ENCODE measurements at regions not wholly inside any gene's neighbourhood (a gene's known extent, or its start where the extent isn't known, plus 50 kb on each side); places are given as distances from the start of the nearest gene placed in this dataset.

DNA sequence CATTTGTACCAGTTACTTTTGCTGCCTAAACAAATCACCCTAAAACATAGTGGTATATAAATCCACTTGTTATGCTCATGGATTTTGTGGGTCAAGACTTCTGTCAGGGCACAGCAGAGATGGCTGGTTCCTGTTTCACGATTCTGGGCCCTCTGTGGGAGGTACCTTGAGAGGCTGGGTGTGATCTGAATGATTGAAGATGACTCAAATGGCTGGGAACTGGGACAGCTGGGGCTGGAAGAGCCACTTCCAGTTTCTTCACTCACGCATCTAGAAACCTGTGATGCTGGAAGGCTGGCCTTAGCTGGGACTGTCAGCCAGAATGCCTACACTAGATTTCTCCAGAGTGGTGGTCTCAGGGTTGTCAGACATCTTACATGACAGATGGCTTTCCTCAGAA is 88.1 kb downstream of the KIF4B start:
- TF ChIP-seq, protein P1, sequence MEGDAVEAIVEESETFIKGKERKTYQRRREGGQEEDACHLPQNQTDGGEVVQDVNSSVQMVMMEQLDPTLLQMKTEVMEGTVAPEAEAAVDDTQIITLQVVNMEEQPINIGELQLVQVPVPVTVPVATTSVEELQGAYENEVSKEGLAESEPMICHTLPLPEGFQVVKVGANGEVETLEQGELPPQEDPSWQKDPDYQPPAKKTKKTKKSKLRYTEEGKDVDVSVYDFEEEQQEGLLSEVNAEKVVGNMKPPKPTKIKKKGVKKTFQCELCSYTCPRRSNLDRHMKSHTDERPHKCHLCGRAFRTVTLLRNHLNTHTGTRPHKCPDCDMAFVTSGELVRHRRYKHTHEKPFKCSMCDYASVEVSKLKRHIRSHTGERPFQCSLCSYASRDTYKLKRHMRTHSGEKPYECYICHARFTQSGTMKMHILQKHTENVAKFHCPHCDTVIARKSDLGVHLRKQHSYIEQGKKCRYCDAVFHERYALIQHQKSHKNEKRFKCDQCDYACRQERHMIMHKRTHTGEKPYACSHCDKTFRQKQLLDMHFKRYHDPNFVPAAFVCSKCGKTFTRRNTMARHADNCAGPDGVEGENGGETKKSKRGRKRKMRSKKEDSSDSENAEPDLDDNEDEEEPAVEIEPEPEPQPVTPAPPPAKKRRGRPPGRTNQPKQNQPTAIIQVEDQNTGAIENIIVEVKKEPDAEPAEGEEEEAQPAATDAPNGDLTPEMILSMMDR (IDR thresholded peaks at IDR 0.05) = no peak
- TF ChIP-seq CREM (CRISPR knock-in tag; IDR thresholded peaks at IDR 0.05) = no peak
- no peak for TF ChIP-seq FOXJ3 (CRISPR knock-in tag; IDR thresholded peaks at IDR 0.05; ENCODE audit: borderline replicate concordance)
- TF ChIP-seq, protein P2, sequence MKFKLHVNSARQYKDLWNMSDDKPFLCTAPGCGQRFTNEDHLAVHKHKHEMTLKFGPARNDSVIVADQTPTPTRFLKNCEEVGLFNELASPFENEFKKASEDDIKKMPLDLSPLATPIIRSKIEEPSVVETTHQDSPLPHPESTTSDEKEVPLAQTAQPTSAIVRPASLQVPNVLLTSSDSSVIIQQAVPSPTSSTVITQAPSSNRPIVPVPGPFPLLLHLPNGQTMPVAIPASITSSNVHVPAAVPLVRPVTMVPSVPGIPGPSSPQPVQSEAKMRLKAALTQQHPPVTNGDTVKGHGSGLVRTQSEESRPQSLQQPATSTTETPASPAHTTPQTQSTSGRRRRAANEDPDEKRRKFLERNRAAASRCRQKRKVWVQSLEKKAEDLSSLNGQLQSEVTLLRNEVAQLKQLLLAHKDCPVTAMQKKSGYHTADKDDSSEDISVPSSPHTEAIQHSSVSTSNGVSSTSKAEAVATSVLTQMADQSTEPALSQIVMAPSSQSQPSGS (CRISPR knock-in tag; IDR thresholded peaks at IDR 0.05; ENCODE audit: borderline replicate concordance, low read depth) = no peak
- TF ChIP-seq, protein P3, sequence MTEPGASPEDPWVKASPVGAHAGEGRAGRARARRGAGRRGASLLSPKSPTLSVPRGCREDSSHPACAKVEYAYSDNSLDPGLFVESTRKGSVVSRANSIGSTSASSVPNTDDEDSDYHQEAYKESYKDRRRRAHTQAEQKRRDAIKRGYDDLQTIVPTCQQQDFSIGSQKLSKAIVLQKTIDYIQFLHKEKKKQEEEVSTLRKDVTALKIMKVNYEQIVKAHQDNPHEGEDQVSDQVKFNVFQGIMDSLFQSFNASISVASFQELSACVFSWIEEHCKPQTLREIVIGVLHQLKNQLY (CRISPR knock-in tag; IDR thresholded peaks at IDR 0.05) = no peak
- TF ChIP-seq KAT7 (CRISPR knock-in tag; IDR thresholded peaks at IDR 0.05; ENCODE audit: borderline replicate concordance) = no peak
- TF ChIP-seq ZNF121 (CRISPR knock-in tag; IDR thresholded peaks at IDR 0.05) = no peak
- no peak for TF ChIP-seq GTF2I (CRISPR knock-in tag; conservative IDR thresholded peaks at IDR 0.05)
- TF ChIP-seq PRRX2 (CRISPR knock-in tag; IDR thresholded peaks at IDR 0.05) = no peak
- no peak for TF ChIP-seq ESRRA (CRISPR knock-in tag; IDR thresholded peaks at IDR 0.05; ENCODE audit: borderline replicate concordance)
- TF ChIP-seq, protein P4, sequence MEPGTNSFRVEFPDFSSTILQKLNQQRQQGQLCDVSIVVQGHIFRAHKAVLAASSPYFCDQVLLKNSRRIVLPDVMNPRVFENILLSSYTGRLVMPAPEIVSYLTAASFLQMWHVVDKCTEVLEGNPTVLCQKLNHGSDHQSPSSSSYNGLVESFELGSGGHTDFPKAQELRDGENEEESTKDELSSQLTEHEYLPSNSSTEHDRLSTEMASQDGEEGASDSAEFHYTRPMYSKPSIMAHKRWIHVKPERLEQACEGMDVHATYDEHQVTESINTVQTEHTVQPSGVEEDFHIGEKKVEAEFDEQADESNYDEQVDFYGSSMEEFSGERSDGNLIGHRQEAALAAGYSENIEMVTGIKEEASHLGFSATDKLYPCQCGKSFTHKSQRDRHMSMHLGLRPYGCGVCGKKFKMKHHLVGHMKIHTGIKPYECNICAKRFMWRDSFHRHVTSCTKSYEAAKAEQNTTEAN (CRISPR knock-in tag; IDR thresholded peaks at IDR 0.05) = no peak
- no peak for TF ChIP-seq NFYB (CRISPR knock-in tag; conservative IDR thresholded peaks at IDR 0.05; ENCODE audit: low read depth)
- no peak for TF ChIP-seq SP1 (CRISPR knock-in tag; conservative IDR thresholded peaks at IDR 0.05)
- TF ChIP-seq ELF4 (CRISPR knock-in tag; IDR thresholded peaks at IDR 0.05; ENCODE audit: low read depth) = no peak
